ENCODE measurements at regions not wholly inside any gene's neighbourhood (a gene's known extent, or its start where the extent isn't known, plus 50 kb on each side); places are given as distances from the start of the nearest gene placed in this dataset.

GRCh38 chr3:80230962-80231361 is 463.2 kb upstream of the ROBO1 start:
- no peak for TF ChIP-seq POLR2A (IDR thresholded peaks at IDR 0.05)
- no peak for TF ChIP-seq CTCF (IDR thresholded peaks at IDR 0.05)

All from Peyer's patch (tissue), 4 donors.